ENCODE measurements at regions not wholly inside any gene's neighbourhood (a gene's known extent, or its start where the extent isn't known, plus 50 kb on each side); places are given as distances from the start of the nearest gene placed in this dataset.

DNA sequence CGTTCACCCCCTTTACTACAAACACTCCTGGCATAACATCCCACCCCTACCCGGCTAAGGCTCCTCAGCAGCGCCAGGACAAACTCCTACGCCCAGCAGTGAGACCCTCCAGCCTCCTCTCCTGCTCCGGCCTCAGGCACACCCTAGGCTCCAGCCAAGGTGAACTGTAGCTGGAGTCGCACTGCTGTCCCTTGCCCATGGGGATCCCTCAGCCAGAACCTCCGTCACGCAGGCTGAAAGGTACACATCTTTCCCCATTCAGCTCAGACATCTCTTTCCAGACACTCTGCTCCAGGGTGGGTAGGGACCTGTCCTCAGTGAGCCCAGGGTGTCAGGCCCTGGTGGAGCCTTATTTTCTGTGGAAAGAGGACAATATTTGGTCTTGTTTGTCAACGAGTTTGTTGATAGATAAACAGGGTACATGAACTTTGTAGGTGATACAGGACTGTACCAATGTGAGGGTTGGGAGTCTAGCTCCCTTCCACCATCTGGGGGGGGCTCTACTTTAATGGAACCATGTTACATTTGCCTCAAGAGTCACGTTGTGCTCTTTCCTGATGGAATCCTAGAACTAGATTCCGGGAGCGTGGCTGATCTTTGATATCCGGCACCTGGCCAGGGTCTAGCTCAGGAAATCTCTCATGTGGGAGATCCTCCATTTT lies 56.5 kb upstream of the SSBP3 start:
- POLR2A ChIA-PET: no interaction called here
- no TSS peak for BruUV-seq (replicated peaks)
- Mint-ChIP-seq H3K27me3 (ENCODE audit: insufficient read depth, unreplicated experiment) (no peaks in the 10 kb centered on the region), H3K27ac (ENCODE audit: low read depth, unreplicated experiment) (no peak overlapping the region), H3K9me3 (ENCODE audit: unreplicated experiment) (no peaks in the 10 kb centered on the region), H3K4me3 (ENCODE audit: unreplicated experiment) (no peak overlapping the region), H3K4me1 (ENCODE audit: insufficient read depth, unreplicated experiment) (no peaks in the 10 kb centered on the region), H3K36me3 (ENCODE audit: insufficient read depth, unreplicated experiment) (peaks cover 5% of the 10 kb centered on the region)
- TF ChIP-seq, protein P1, sequence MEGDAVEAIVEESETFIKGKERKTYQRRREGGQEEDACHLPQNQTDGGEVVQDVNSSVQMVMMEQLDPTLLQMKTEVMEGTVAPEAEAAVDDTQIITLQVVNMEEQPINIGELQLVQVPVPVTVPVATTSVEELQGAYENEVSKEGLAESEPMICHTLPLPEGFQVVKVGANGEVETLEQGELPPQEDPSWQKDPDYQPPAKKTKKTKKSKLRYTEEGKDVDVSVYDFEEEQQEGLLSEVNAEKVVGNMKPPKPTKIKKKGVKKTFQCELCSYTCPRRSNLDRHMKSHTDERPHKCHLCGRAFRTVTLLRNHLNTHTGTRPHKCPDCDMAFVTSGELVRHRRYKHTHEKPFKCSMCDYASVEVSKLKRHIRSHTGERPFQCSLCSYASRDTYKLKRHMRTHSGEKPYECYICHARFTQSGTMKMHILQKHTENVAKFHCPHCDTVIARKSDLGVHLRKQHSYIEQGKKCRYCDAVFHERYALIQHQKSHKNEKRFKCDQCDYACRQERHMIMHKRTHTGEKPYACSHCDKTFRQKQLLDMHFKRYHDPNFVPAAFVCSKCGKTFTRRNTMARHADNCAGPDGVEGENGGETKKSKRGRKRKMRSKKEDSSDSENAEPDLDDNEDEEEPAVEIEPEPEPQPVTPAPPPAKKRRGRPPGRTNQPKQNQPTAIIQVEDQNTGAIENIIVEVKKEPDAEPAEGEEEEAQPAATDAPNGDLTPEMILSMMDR (IDR thresholded peaks at IDR 0.05; ENCODE audit: unreplicated experiment): no peak
- intact Hi-C loops (cut with micrococcal nuclease): no loop called here
- DNase-seq (ENCODE audit: unreplicated experiment): no peak
- CTCF ChIA-PET: no interaction called here

DNA sequence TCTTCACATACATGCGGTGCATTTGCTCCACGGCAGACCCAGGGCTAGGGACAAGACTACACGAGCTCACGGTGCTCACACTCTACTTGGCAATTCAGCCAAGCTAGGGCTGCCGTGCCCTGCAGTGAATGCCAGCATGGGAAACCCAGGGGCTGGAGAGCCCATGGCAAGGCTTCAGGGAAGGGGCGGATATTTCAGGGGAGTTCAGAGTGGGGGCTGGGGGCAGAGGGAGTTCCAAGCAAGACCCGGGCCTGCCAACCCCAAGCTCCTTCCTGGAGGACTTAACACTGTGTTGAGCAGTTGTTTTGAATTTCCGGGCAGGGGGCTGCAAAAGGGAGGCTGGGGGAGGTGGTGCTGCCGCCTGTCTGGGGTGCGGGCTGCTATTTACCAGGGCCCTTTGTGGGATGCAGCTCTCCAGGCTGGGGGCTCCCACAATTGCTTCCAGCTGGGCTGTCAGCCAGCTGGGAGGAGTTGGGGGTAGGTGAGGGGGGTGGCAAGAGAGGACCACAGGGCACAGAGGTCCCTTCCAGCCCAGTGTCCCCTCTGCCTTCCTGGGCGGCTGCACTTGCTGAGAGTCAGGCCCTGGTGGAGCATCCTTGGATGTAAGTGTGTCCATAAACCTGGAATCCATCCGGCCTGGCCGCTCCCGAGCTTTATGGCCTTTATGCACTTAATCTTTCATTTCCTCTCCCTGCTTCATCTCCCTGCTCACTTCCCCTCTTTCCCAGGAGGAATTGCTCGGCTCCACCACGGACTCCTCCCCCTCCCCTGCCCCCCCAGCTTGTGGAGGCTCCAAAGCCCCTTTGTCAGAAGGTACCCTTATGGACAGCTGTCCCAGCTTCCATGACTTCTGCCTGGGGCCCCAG lies 55.8 kb upstream of the SSBP3 start:
- ChIA-PET POLR2A (interaction anchor here (0.7 kb wide), 1 partner anchor 56 kb away, joined by 3 read pairs; the partner anchor contains the start of gene SSBP3), CTCF (interaction anchor here (0.8 kb wide), 1 partner anchor 19 kb away, joined by 5 read pairs; no protein-coding TSS in a partner anchor)
- DNase-seq (ENCODE audit: unreplicated experiment): no peak
- intact Hi-C loops (cut with micrococcal nuclease): no loop called here
- BruUV-seq (replicated peaks): no TSS peak
- Mint-ChIP-seq H3K27ac (ENCODE audit: low read depth, unreplicated experiment) (no peak overlapping the region), H3K27me3 (ENCODE audit: insufficient read depth, unreplicated experiment) (no peaks in the 10 kb centered on the region), H3K4me3 (ENCODE audit: unreplicated experiment) (no peak overlapping the region), H3K9me3 (ENCODE audit: unreplicated experiment) (no peaks in the 10 kb centered on the region), H3K4me1 (ENCODE audit: insufficient read depth, unreplicated experiment) (no peaks in the 10 kb centered on the region), H3K36me3 (ENCODE audit: insufficient read depth, unreplicated experiment) (peaks cover 5% of the 10 kb centered on the region)
- TF ChIP-seq, protein P1 (IDR thresholded peaks at IDR 0.05; ENCODE audit: unreplicated experiment): no peak

DNA sequence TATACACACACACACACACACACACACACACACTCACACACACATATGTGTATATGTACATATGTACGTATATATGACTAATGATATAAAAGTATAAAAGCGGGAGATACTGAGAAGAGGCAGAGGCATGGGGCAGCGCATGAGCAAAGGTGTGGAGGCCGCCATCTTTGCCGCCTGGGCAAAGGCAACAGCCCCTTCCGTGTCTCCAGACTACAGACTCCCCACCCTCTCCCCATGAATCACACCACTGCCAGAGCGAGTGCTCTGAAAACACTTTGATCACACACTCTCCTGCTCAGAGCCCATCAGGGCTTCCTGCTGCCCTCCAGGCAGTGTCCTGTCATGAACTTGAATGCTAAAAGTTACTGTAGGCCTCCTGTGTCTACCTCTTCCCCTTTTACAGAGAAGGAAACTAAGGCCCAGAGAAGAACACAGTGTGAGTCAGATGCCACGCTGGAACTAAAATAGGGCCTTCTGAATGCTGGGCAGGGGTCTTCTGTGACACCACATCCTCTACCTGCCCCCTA lies 54.7 kb upstream of the SSBP3 start:
- CTCF ChIA-PET: interaction anchor here (1.2 kb wide), 1 partner anchor 28 kb away, joined by 3 read pairs; no protein-coding TSS in a partner anchor
- TF ChIP-seq, protein P1 (IDR thresholded peaks at IDR 0.05; ENCODE audit: unreplicated experiment): no peak
- Mint-ChIP-seq H3K4me1 (ENCODE audit: insufficient read depth, unreplicated experiment) (no peaks in the 10 kb centered on the region), H3K27me3 (ENCODE audit: insufficient read depth, unreplicated experiment) (no peaks in the 10 kb centered on the region), H3K36me3 (ENCODE audit: insufficient read depth, unreplicated experiment) (peaks cover 5% of the 10 kb centered on the region), H3K4me3 (ENCODE audit: unreplicated experiment) (no peak overlapping the region), H3K27ac (ENCODE audit: low read depth, unreplicated experiment) (no peak overlapping the region), H3K9me3 (ENCODE audit: unreplicated experiment) (no peaks in the 10 kb centered on the region)
- POLR2A ChIA-PET: no interaction called here
- intact Hi-C loops (cut with micrococcal nuclease): no loop called here
- no TSS peak for BruUV-seq (replicated peaks)
- no peak for DNase-seq (ENCODE audit: unreplicated experiment)

DNA sequence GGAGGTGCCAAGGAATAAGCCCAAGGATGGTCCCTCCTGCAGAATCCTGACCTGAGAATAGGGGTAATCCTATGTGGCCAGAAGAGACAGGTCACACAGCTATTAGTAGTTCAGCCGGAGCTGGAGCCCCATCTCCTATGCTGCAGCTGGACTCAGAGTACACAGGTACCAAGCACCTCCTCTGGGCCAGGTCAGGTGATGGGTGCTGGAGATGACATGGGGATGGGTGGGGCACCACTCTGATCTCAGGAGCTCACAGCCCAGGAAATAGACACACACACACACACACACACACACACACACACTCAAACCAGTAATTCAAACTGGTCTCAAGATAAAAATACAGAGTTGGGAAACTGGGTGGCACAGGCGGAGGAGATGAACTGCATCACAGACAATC lies 54.2 kb upstream of the SSBP3 start:
- no peak overlapping the region for H3K4me3 Mint-ChIP-seq (ENCODE audit: unreplicated experiment)
- H3K4me1 Mint-ChIP-seq (ENCODE audit: insufficient read depth, unreplicated experiment): no peaks in the 10 kb centered on the region
- no peaks in the 10 kb centered on the region for H3K9me3 Mint-ChIP-seq (ENCODE audit: unreplicated experiment)
- no peak overlapping the region for H3K27ac Mint-ChIP-seq (ENCODE audit: low read depth, unreplicated experiment)
- peaks cover 5% of the 10 kb centered on the region for H3K36me3 Mint-ChIP-seq (ENCODE audit: insufficient read depth, unreplicated experiment)
- ChIA-PET CTCF (interaction anchor here (1.2 kb wide), 1 partner anchor 29 kb away, joined by 3 read pairs; no protein-coding TSS in a partner anchor), POLR2A (no interaction called here)
- intact Hi-C loops (cut with micrococcal nuclease): no loop called here
- no TSS peak for BruUV-seq (replicated peaks)
- no peak for DNase-seq (ENCODE audit: unreplicated experiment)
- TF ChIP-seq, protein P1 (IDR thresholded peaks at IDR 0.05; ENCODE audit: unreplicated experiment): no peak
- no peaks in the 10 kb centered on the region for H3K27me3 Mint-ChIP-seq (ENCODE audit: insufficient read depth, unreplicated experiment)

All from MCF 10A (cell line).